ENCODE measurements at regions not wholly inside any gene's neighbourhood (a gene's known extent, or its start where the extent isn't known, plus 50 kb on each side); places are given as distances from the start of the nearest gene placed in this dataset.
"Not testable (repeated sequence)": the region's sequence is repeated elsewhere in the genome, so short reads cannot be mapped to it uniquely, and the experiment has no call there.

- in situ Hi-C loops (cut with HindIII; ENCODE audit: low sequenced_read_pairs) = no loop called here
- DNase-seq (ENCODE audit: low spot score) = no peak
These were observed 179.9 kb upstream of the MBL2 start for GRCh38 chr10:52952391-52953055.

DNA sequence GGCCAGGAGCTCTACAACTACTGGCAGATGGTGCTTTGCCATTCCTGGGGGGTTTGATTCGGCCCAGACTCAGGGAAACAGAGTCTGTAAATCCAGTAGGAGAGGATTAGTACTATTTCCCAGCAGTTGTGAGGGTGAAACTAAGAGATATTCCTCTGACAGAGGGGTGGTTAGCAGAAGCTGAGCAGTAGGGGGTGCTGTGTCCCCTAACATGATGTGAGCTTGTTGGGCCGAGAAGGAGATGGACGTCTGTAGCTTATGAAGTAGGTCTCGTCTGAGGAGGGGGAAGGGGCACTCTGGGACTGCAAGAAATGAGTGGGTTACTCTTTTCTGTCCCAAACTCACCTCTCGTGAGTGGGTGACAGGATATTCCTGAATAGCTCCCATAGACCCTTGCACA is 179.2 kb upstream of the MBL2 start:
- in situ Hi-C loops (cut with HindIII; ENCODE audit: low sequenced_read_pairs) = no loop called here
- DNase-seq (ENCODE audit: low spot score) = peak; percentile 23

DNA sequence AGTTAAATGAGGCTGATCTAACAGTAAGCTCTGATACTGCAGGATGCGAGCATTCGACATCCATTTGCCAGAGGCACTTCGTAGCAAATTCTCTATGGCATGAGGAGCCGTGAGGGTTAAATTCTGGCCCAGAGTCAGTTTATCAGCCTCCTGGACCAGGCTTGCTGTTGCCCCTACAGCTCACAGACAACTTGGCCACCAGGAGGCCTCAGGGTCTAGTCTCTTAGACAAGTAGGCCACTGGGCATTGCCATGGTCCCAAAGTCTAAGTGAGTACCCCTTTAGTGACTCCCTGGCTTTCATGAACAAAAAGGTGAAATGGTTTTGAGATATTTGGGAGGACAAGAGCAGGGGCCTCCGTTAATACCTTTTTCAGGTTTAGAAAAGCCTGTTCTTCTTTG is 178.0 kb upstream of the MBL2 start:
- in situ Hi-C loops (cut with HindIII; ENCODE audit: low sequenced_read_pairs) = no loop called here
- DNase-seq (ENCODE audit: low spot score) = no peak

DNA sequence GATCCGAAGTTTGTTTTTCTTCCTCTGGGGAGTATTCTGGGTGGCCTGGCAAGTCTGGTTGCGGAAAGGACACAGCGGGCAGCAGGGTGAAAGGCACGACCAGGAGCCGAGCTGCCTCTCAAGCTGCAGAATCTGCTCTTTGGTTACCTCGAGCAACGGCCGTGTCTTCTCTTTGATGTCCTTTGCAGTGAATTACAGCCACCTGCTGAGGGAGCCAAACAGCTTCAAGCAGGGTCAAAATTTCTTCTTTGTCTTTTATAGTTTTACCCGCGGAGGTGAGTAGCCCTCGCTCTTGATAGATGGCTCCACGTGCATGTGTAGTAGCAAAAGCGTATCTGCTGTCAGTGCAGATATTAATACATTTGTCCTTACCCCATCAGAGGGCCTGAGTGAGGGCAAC is 177.3 kb upstream of the MBL2 start:
- no peak for DNase-seq (ENCODE audit: low spot score)
- in situ Hi-C loops (cut with HindIII; ENCODE audit: low sequenced_read_pairs) = no loop called here

GRCh38 chr10:52946486-52946885 is 173.9 kb upstream of the MBL2 start:
- in situ Hi-C loops (cut with HindIII; ENCODE audit: low sequenced_read_pairs) = no loop called here
- DNase-seq (ENCODE audit: low spot score) = no peak

DNA sequence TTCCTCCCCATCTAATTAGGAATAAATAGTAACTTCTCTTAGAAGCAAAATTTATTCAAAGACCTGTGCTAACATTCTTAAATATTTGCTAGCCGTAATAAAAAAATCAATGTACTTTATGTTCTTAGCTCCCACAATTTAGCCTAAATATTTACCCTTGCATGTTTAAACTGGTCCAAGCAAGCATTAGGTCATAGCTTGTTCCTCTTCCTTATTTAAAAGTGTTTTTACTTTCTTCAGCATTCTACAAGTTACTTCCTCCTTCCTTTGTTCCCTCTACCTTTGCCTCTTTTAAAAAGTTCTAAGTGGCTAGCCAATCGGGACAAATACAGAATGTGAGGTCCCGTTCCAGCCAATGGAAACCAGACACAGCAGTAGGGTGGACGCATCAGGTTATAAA is 172.9 kb upstream of the MBL2 start:
- in situ Hi-C loops (cut with HindIII; ENCODE audit: low sequenced_read_pairs); DNase-seq (ENCODE audit: low spot score): not testable (repeated sequence)

- in situ Hi-C loops (cut with HindIII; ENCODE audit: low sequenced_read_pairs) = no loop called here
- no peak for DNase-seq (ENCODE audit: low spot score)
These were observed 168.3 kb upstream of the MBL2 start for GRCh38 chr10:52940921-52941320.

GRCh38 chr10:52939894-52940293 is 167.3 kb upstream of the MBL2 start:
- in situ Hi-C loops (cut with HindIII; ENCODE audit: low sequenced_read_pairs) = no loop called here
- DNase-seq (ENCODE audit: low spot score) = no peak

DNA sequence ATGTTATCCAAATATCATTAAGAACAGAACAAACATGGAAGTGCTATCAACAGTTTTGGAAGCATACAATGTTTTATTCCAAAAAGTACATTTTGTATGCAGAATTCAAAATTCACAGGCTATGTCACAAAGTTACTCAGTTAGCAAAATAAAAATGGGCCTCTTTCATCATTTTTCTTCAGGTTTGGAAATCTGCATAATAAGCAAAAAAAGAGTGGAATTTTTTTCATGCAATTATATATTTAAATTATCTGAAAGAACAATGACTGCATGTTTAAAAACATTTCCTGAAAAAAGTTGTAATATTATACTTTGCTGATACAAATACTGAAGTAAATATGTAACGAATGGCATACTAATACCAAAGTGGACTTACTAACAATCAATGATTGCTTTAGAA is 161.2 kb upstream of the MBL2 start:
- in situ Hi-C loops (cut with HindIII; ENCODE audit: low sequenced_read_pairs) = no loop called here
- DNase-seq (ENCODE audit: low spot score) = no peak

DNA sequence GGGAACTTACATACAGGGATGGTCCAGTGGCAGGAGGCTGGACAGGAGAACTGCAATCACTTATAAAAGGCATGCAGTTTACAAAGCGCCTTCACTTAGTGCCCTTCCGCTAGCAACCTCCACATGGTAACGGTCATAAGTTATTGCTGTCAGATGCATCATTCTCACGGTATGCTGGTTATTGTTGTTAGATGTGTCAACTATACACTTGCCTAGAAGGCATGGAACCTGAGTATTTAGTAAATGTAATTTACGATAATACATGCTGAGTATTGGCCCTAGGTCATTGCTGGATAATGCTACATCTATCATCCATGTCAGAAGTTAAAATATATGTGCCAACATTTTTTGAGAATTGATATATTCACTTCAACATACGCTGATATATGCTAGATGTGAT is 155.1 kb upstream of the MBL2 start:
- in situ Hi-C loops (cut with HindIII; ENCODE audit: low sequenced_read_pairs) = no loop called here
- no peak for DNase-seq (ENCODE audit: low spot score)

DNA sequence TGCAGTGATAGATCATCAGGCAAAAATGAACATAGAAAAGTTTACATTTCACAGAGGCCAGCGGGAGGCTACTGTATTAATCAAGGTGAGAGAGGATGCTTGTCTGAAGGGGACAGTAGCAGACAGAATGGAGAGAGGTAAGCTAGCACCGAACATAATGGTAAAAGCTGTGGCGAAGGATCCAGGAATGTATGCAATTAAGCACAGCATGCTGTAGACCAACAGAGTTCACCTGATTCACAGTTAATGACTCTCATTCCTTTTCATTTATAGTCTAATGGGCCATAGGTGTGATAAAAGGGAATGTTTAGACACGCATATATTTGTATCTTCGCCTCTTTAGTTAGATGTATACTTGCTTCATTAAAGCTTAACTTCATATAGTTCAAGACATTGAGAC is 150.9 kb upstream of the MBL2 start:
- DNase-seq (ENCODE audit: low spot score) = no peak

DNA sequence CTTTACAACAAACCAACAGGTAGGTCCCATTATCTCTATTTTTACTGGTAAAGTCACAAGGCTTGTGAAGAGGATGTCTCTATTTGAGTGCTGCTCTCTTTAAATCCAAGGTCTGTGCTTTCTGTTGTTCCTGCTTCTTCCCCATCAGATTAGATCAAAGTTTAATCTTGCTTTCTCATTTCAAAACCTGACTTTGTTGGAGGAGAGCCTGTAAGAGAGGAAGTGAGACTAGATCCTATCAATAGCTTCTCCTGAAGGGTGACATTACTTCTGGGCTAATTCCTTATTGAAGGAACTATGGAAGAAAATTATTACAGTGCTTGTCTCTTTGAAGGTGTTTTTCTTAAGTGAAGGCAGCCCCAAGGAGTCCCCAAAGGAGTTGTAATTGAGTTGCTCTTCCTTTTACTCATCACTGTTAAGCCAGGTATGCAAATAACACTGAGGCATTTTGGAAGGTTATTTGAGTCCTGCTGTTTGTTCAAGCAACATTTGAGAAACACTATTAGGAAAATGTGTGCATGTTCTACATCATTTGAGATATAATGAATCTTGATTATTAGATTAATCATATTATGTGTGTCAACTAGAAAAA is 146.2 kb upstream of the MBL2 start:
- in situ Hi-C loops (cut with HindIII; ENCODE audit: low sequenced_read_pairs) = no loop called here

More for the DNA sequence above, 150.9 kb upstream of the MBL2 start:
- in situ Hi-C loops (cut with HindIII; ENCODE audit: low sequenced_read_pairs) = no loop called here

GRCh38 chr10:52915391-52915790 is 142.8 kb upstream of the MBL2 start:
- no peak for DNase-seq (ENCODE audit: low spot score)
- in situ Hi-C loops (cut with HindIII; ENCODE audit: low sequenced_read_pairs) = no loop called here

More for the DNA sequence above, 146.2 kb upstream of the MBL2 start:
- DNase-seq (ENCODE audit: low spot score) = no peak

DNA sequence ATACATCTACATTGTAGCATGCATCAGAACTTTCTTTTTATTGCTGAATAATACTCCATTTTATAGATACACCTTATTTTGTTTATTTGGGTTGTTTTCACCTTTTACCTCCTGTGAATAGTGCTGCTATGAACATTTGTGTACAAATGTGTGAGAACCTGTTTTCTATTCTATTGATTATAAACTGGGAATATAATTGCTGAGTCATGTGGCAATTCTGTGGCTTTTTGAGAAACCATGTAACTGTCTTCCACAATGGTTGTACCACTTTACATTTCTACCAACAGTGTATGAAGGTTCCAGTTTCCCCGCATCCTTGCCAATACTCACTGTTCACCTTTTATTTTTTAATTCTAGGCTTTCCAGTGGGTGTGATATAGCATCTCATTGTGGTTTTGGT is 138.6 kb upstream of the MBL2 start:
- in situ Hi-C loops (cut with HindIII; ENCODE audit: low sequenced_read_pairs) = no loop called here
- DNase-seq (ENCODE audit: low spot score) = no peak

GRCh38 chr10:52908478-52908877 is 135.9 kb upstream of the MBL2 start:
- in situ Hi-C loops (cut with HindIII; ENCODE audit: low sequenced_read_pairs) = no loop called here
- no peak for DNase-seq (ENCODE audit: low spot score)

GRCh38 chr10:52906046-52906445 is 133.5 kb upstream of the MBL2 start:
- in situ Hi-C loops (cut with HindIII; ENCODE audit: low sequenced_read_pairs) = no loop called here
- no peak for DNase-seq (ENCODE audit: low spot score)

DNA sequence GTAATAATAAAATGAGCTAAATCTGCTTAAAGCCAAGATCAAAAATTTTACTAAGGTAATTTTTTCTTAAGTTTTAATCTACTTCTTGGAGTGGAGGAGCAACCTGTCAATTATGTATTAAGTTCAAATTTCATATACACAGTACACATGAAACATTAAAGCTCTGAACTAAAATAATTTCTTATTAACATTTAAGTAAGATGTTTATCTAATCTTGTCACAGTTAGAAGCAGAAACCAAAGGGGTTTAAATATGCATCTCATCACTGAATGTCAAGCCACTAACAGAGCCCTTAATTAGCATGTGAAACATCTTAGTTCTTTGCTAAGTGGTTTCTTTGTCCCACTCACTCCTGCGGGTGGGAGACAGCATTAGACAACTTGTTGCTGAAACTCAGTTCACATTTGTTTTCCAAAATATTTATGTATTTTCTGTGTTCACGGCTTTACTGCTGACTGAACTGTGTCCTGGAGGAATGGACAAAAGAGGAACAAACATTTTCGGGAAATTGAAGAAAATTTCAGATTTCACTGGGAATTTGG is 130.9 kb upstream of the MBL2 start:
- no peak for DNase-seq (ENCODE audit: low spot score)
- in situ Hi-C loops (cut with HindIII; ENCODE audit: low sequenced_read_pairs) = no loop called here

GRCh38 chr10:52900593-52900992 is 128.0 kb upstream of the MBL2 start:
- no peak for DNase-seq (ENCODE audit: low spot score)
- in situ Hi-C loops (cut with HindIII; ENCODE audit: low sequenced_read_pairs) = no loop called here

- in situ Hi-C loops (cut with HindIII; ENCODE audit: low sequenced_read_pairs) = no loop called here
- no peak for DNase-seq (ENCODE audit: low spot score)
These were observed 124.6 kb upstream of the MBL2 start for GRCh38 chr10:52897162-52897561.

GRCh38 chr10:52895059-52895458 is 122.5 kb upstream of the MBL2 start:
- in situ Hi-C loops (cut with HindIII; ENCODE audit: low sequenced_read_pairs) = no loop called here
- no peak for DNase-seq (ENCODE audit: low spot score)

GRCh38 chr10:52890281-52890680 is 117.7 kb upstream of the MBL2 start:
- no peak for DNase-seq (ENCODE audit: low spot score)
- in situ Hi-C loops (cut with HindIII; ENCODE audit: low sequenced_read_pairs) = no loop called here
